ENCODE measurements at regions not wholly inside any gene's neighbourhood (a gene's known extent, or its start where the extent isn't known, plus 50 kb on each side); places are given as distances from the start of the nearest gene placed in this dataset.
A peak's percentile ranks its signal among the peaks of the same experiment; 100 is the strongest.

- no peak for FAIRE-seq
- POLR2A ChIA-PET = no interaction called here
- no peak overlapping the region for H3K9ac ChIP-seq (replicated peaks; ENCODE audit: extremely low read depth, insufficient read depth, low read length)
- no TSS peak for BruUV-seq (replicated peaks)
- no peaks in the 10 kb centered on the region for H3K27me3 ChIP-seq (ENCODE audit: control insufficient read depth in 2 of 2, insufficient read depth in 2 of 2, low read length in 2 of 2)
- dilution Hi-C loops (cut with MboI; ENCODE audit: extremely low pct_ligation_motif_present, low sequenced_read_pairs) (no loop called here), intact Hi-C loops (cut with micrococcal nuclease) (no loop called here)
- peaks cover 13% of the 10 kb centered on the region for H3K4me1 ChIP-seq (ENCODE audit: control insufficient read depth, extremely low read depth, insufficient read depth, low read length)
- no peaks in the 10 kb centered on the region for H3K79me2 ChIP-seq (ENCODE audit: control insufficient read depth, insufficient read depth, low read length)
- no peak for TF ChIP-seq MYC (IDR thresholded peaks at IDR 0.05; ENCODE audit: low read depth, low read length)
- TF ChIP-seq FOS (IDR thresholded peaks at IDR 0.05; ENCODE audit: borderline replicate concordance, insufficient read depth, low read length) = no peak
- no peak for TF ChIP-seq POLR2A (IDR thresholded peaks at IDR 0.05; ENCODE audit: low read depth, low read length)
- TF ChIP-seq POLR2AphosphoS5 (IDR thresholded peaks at IDR 0.05; ENCODE audit: insufficient read depth, low read depth, low read length) = no peak
- TF ChIP-seq MAX (IDR thresholded peaks at IDR 0.05; ENCODE audit: insufficient read depth, insufficient read length) = no peak
- H3K36me3 ChIP-seq (ENCODE audit: control insufficient read depth in 2 of 2, extremely low read depth in 1 of 2, insufficient read depth in 2 of 2, low read length in 2 of 2) = peaks cover 0 to 4% of the 10 kb centered on the region in 2 experiments
- DNase-seq (ENCODE audit: low read depth, low spot score) = peak; percentile 31
- no peaks in the 10 kb centered on the region for H4K20me1 ChIP-seq (replicated peaks; ENCODE audit: control insufficient read depth, extremely low read depth, insufficient read depth, low read length)
- no peak overlapping the region for H2AFZ ChIP-seq (ENCODE audit: low read depth, low read length)
- H3K4me2 ChIP-seq (ENCODE audit: insufficient read depth, low read length) = peak overlapping the region; percentile 99
- H3K4me3 ChIP-seq (replicated peaks in 1 of 3; ENCODE audit: insufficient read depth in 1 of 3, low read depth in 1 of 3, low read length in 3 of 3) = peak overlapping the region in 1 of 3 experiments; percentile 87
- CTCF ChIA-PET = interaction anchor here (0.6 to 3.1 kb wide), 4 partner anchors 11 to 45 kb away, joined by 3 to 11 read pairs (median 4); no protein-coding TSS in a partner anchor
- H3K9me1 ChIP-seq (replicated peaks; ENCODE audit: control insufficient read depth, extremely low read depth, insufficient read depth, low read length) = no peaks in the 10 kb centered on the region
- peak overlapping the region; percentile 31 for H3K27ac ChIP-seq (ENCODE audit: insufficient read depth, low read depth, low read length)
- H3K9me3 ChIP-seq (replicated peaks; ENCODE audit: control insufficient read depth, insufficient read depth, low read length) = no peaks in the 10 kb centered on the region
These were observed 208.4 kb upstream of the KLF14 start for GRCh38 chr7:130942211-130942964.

- peak overlapping the region; percentile 99 for H3K4me2 ChIP-seq (ENCODE audit: insufficient read depth, low read length)
- peaks cover 13% of the 10 kb centered on the region for H3K4me1 ChIP-seq (ENCODE audit: control insufficient read depth, extremely low read depth, insufficient read depth, low read length)
- POLR2A ChIA-PET = no interaction called here
- BruUV-seq (replicated peaks) = TSS peak; percentile 35
- dilution Hi-C loops (cut with MboI; ENCODE audit: extremely low pct_ligation_motif_present, low sequenced_read_pairs) (no loop called here), intact Hi-C loops (cut with micrococcal nuclease) (loop anchor here (1.0 kb wide), 1 partner anchor 30 kb away; no protein-coding TSS in a partner anchor)
- FAIRE-seq (peak; percentile 91), DNase-seq (ENCODE audit: low read depth, low spot score) (peak; percentile 75)
- H3K27ac ChIP-seq (ENCODE audit: insufficient read depth, low read depth, low read length) = peak overlapping the region; percentile 71
- no peaks in the 10 kb centered on the region for H4K20me1 ChIP-seq (replicated peaks; ENCODE audit: control insufficient read depth, extremely low read depth, insufficient read depth, low read length)
- peak overlapping the region; percentile 44 for H2AFZ ChIP-seq (ENCODE audit: low read depth, low read length)
- H3K9me3 ChIP-seq (replicated peaks; ENCODE audit: control insufficient read depth, insufficient read depth, low read length) = no peaks in the 10 kb centered on the region
- no peaks in the 10 kb centered on the region for H3K27me3 ChIP-seq (ENCODE audit: control insufficient read depth in 2 of 2, insufficient read depth in 2 of 2, low read length in 2 of 2)
- CTCF ChIA-PET = interaction anchor here (1.0 to 4.5 kb wide), 4 partner anchors 15 to 46 kb away, joined by 3 to 37 read pairs (median 8); no protein-coding TSS in a partner anchor
- H3K4me3 ChIP-seq (replicated peaks in 1 of 3; ENCODE audit: insufficient read depth in 1 of 3, low read depth in 1 of 3, low read length in 3 of 3) = peak overlapping the region; percentile 21 to 87 (median 66)
- TF ChIP-seq GATA2 (IDR thresholded peaks at IDR 0.05; ENCODE audit: insufficient read depth, insufficient read length, low read depth, low read length) (peak; percentile 53), POLR2AphosphoS5 (IDR thresholded peaks at IDR 0.05; ENCODE audit: insufficient read depth, low read depth, low read length) (peak; percentile 34), MAX (IDR thresholded peaks at IDR 0.05; ENCODE audit: insufficient read depth, insufficient read length) (no peak), FOS (IDR thresholded peaks at IDR 0.05; ENCODE audit: borderline replicate concordance, insufficient read depth, low read length) (no peak), POLR2A (IDR thresholded peaks at IDR 0.05; ENCODE audit: low read depth, low read length) (no peak), CTCF (IDR thresholded peaks at IDR 0.05; ENCODE audit: extremely low read depth in 1 of 2, insufficient read depth in 1 of 2, low read depth in 1 of 2, low read length in 2 of 2) (no peak), EZH2 (IDR thresholded peaks at IDR 0.05; ENCODE audit: borderline replicate concordance, low read depth, low read length, severe bottlenecking) (no peak), JUN (IDR thresholded peaks at IDR 0.05; ENCODE audit: borderline replicate concordance, insufficient read depth, insufficient read length, low read depth) (peak; percentile 37)
- peaks cover 0 to 4% of the 10 kb centered on the region in 2 experiments for H3K36me3 ChIP-seq (ENCODE audit: control insufficient read depth in 2 of 2, extremely low read depth in 1 of 2, insufficient read depth in 2 of 2, low read length in 2 of 2)
- H3K9ac ChIP-seq (replicated peaks; ENCODE audit: extremely low read depth, insufficient read depth, low read length) = peak overlapping the region; percentile 90
- H3K79me2 ChIP-seq (ENCODE audit: control insufficient read depth, insufficient read depth, low read length) = no peaks in the 10 kb centered on the region
- H3K9me1 ChIP-seq (replicated peaks; ENCODE audit: control insufficient read depth, extremely low read depth, insufficient read depth, low read length) = no peaks in the 10 kb centered on the region
These were observed 209.4 kb upstream of the KLF14 start for GRCh38 chr7:130943336-130943901.
